CD4-positive, alpha-beta T cell treated with Interleukin-15 for 4 hours (primary cell): ENCODE measurements at regions not wholly inside any gene's neighbourhood (a gene's known extent, or its start where the extent isn't known, plus 50 kb on each side); places are given as distances from the start of the nearest gene placed in this dataset.
"Not testable (repeated sequence)": the region's sequence is repeated elsewhere in the genome, so short reads cannot be mapped to it uniquely, and the experiment has no call there.

Experiments used
- DNase-seq: peaks from one replicate; pipeline ENCODE4 v3.0.0-alpha.2; 2020; ENCODE audit warnings: low spot score

GRCh38 chr7:69246758-69247157 is 351.5 kb upstream of the AUTS2 start:
- no peak for DNase-seq

DNA sequence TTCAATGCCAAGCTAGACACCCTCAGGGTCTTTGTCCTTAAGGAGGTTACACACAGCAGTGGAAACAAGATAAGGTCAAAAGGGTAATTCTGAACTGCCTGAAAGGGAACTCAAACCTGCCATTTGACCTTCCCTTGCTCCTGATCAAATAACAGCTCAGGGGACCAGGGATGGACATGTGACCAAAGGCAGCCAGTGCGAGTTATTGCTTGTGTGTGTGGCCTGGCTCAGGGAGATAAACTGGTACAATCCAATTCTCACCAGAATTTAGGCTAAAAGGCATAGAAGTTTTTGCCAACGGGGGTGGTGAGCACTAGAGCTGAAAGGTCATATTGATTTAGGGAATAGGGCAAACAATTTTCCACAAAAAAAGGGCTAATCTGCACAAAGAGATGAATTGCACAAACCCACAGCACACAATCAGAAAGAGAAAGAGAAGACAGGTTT is 349.9 kb upstream of the AUTS2 start:
- DNase-seq, result not testable (repeated sequence)

- no peak for DNase-seq
Measured at GRCh38 chr7:69250958-69251357, 347.3 kb upstream of the AUTS2 start.

DNA sequence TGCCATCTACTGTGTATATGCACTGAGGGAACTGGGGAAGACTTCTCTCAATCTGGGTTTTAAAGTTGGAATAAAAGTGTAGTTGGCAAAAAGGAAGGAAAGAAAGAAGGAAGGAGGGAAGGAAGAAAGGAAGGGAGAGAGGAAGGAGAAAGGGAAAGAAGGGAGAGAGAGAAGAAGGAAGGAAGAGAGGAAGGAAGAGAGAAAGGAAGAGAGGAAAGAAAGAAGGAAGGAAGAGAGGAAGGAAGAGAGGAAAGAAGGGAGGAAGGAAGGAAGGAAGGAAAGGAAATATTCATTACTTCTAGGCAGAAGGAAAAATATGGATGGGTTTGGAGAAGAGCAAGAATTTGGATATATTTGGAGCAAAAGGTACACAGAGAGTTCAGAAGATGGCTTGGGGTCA is 343.6 kb upstream of the AUTS2 start:
- DNase-seq, result no peak

GRCh38 chr7:69256634-69257081 is 341.6 kb upstream of the AUTS2 start:
- DNase-seq, result no peak

DNA sequence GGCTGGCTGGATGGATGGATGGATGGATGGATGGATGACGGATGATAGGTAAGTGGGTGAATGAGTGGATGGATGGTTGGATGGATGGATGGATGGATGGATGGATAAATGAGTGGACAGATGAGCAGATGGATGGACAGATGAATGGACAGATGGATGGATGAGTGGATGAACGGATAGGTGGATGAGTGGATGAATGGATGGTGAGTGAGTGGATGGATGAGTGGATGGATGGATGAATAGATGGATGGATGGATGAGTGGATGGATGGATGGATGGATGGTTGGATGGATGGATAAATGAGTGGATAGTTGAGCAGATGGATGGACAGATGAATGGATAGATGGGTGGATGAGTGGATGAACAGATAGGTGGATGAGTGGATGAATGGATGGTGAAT is 340.7 kb upstream of the AUTS2 start:
- no peak for DNase-seq

- no peak for DNase-seq
Measured at GRCh38 chr7:69259445-69259844, 338.8 kb upstream of the AUTS2 start.

- DNase-seq, result no peak
Measured at GRCh38 chr7:69260023-69260422, 338.3 kb upstream of the AUTS2 start.

DNA sequence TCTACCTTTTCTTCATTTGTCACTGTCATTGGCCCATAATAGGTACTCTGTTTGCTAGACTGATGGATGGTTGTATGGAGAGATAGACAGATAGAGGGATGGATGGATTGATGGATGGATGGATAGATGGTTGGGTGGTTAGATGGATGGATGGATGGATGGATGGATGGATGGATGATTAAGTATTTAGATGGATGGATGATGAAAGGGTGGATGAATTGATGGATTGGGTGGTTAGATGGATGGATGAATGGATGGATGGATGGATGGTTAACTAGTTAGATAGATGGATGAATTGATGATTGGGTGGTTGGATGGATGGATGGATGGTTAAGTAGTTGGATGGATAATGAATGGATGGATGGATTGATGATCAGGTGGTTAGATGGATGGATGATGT is 334.7 kb upstream of the AUTS2 start:
- no peak for DNase-seq

GRCh38 chr7:69269806-69270205 is 328.5 kb upstream of the AUTS2 start:
- DNase-seq, result no peak

DNA sequence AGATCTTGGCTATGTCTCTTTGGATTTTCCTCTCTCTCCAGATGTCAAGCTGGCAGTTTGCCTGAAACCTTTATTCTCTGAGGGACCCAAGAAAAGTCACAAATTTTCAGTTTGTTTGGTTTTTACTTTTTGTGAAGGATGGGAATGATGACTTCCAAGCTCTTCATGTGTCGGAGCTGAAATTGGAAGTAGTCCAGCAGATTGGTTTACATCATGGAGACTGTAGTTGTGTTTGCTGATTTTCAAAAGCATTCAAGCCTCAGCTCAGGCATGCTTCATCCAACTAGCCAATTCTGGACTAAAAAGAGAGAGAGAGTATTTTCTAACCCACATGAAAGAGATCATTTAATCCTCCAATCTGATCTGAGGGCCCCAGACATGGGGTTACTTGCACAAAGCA is 326.2 kb upstream of the AUTS2 start:
- no peak for DNase-seq

DNA sequence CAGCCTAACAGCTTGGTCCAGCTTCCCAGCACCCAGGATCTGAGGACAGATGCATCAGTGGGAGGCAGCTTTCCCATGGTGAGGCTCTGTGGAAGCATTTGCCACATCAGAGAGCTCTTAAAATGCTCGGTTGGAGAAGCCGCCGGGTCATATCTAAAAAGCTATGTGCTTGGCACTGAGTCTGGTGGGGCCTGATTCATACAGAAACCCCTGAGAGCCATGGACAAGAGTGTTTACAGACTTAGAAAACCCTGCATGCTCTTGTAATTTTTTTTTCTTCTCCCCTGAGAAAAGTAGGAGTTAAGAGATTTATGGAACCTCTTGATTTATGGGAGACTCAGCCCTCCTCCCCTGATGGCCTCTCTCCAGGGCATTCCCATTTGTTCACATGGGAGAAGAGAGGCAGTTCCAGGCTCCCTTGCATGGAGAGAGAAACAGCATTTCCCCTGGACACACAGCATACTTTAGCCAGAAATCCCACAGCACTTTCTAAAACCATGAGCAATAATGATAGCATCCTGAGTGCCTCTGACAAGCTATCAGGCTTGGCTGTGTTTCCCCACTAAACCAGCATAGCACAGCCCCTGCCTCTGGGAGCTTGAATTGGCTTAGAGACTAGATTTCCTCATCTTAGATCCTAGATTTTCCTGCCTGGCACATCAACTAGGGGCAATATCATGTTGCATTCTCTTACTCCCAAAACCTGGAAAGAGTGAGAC is 322.1 kb upstream of the AUTS2 start:
- DNase-seq, result no peak

GRCh38 chr7:69277366-69277765 is 320.9 kb upstream of the AUTS2 start:
- no peak for DNase-seq

- DNase-seq, result no peak
Measured at GRCh38 chr7:69282946-69283345, 315.3 kb upstream of the AUTS2 start.

DNA sequence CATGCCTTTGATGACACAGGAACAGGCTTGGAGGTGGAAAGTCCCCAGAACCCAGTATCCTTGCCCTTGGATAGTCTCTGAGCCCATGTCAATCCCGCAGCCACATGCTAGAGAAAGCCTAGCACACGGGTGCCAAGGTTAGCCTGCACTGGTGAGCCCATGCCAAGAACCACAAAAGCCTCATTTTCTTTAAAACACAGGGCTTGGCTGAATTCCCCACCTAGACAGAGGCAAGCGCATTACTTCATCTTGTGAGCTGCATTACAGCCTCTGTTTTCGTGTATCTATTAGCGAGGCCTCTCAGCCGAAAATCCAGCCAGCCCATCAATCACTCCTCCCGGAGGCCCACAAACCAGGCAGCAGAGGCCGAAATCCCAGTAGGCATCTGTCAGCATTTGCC is 314.9 kb upstream of the AUTS2 start:
- no peak for DNase-seq

DNA sequence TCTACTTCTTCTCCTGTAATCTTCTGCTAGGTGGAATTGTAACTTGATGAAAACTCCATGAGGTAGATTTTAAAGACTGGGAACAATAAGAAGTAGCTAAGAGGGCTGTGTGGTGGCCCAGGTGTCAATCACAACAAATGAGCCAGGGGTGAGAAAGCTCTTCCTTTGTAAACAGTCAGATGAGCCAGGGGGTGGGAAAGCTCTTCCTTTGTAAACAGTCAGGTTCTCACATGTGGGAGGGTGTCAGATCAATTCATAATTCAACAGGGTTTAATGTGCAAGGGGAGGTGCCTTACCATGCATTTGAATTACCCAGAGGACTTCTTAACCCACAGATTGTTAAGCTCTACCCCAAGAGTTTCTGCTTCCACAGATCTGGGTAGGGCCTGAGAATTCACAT is 312.4 kb upstream of the AUTS2 start:
- DNase-seq, result no peak

GRCh38 chr7:69295977-69296376 is 302.3 kb upstream of the AUTS2 start:
- no peak for DNase-seq

- no peak for DNase-seq
Measured at GRCh38 chr7:69301253-69301652, 297.0 kb upstream of the AUTS2 start.

DNA sequence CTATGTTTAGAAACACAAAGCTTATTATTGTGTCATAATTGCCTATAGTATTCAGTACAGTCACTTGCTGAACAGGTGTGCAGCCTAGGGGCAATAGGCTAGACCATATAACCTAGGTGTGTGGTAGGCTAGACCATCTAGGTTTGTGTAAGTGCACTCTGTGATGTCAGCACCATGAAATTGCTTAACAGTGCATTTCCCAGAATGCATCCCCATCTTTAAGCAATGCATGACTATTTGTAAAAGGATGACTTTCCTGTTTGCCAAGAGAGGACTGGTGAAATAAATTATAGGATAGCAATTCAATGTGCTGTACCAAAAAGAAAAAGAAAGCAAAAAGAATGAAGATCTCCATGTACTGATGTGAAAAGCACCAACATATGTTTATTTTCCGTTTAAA is 288.7 kb upstream of the AUTS2 start:
- no peak for DNase-seq

GRCh38 chr7:69311489-69311888 is 286.8 kb upstream of the AUTS2 start:
- DNase-seq, result no peak

- not testable (repeated sequence) for DNase-seq
Measured at GRCh38 chr7:69313852-69314251, 284.4 kb upstream of the AUTS2 start.

- DNase-seq, result no peak
Measured at GRCh38 chr7:69318794-69319193, 279.5 kb upstream of the AUTS2 start.

DNA sequence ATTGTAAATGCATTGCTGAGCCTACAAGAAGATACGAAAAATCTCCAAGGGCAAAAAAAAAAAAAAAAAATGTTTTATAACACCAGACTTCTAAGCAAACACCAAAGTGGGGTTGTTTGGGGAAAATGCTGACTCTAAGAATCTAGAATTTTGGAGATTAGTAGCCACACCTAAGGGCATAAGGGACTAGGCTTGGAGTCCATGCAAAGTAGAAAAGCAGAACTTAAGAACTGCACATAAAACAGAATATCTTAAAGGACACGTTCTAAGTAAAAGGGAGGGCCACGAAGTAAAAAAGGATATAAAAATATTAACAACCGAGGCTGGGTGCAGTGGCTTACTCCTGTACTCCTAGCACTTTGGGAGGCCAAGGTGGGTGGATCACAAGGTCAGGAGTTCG is 269.8 kb upstream of the AUTS2 start:
- no peak for DNase-seq

DNA sequence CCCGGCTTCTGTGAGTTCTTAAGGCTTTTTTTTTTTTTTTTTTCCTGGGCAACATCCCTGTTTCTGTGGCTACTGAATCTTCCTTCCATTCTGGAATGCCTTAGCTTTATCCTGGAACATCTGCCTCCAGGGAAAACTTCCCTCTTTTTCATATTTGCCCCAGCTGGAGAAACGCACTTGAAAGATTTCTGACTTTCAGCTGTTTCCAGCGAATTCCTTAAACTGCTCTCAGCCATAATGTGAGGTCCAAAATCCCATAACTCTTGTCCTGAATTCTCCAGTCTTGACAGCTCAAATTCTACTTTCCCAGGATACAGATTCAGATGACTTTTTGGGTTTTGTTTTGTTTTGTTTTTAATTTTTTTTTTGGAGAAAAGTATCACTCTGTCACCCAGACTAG is 263.6 kb upstream of the AUTS2 start:
- DNase-seq, result no peak
